ENCODE measurements at regions not wholly inside any gene's neighbourhood (a gene's known extent, or its start where the extent isn't known, plus 50 kb on each side); places are given as distances from the start of the nearest gene placed in this dataset.
"Not testable (repeated sequence)": the region's sequence is repeated elsewhere in the genome, so short reads cannot be mapped to it uniquely, and the experiment has no call there.

GRCh38 chr1:196043268-196043667 is 565.0 kb downstream of the KCNT2 start:
- DNase-seq (ENCODE audit: low read depth): no peak
- no peak for TF ChIP-seq CTCF (conservative IDR thresholded peaks at IDR 0.05; ENCODE audit: low read length)
- H3K4me3 ChIP-seq (ENCODE audit: low read length): no peak overlapping the region

GRCh38 chr1:196034080-196034706 is 574.0 kb downstream of the KCNT2 start:
- no peak for TF ChIP-seq CTCF (conservative IDR thresholded peaks at IDR 0.05; ENCODE audit: low read length)
- H3K4me3 ChIP-seq (ENCODE audit: low read length): no peak overlapping the region
- DNase-seq (ENCODE audit: low read depth): peak; percentile 0

GRCh38 chr1:196031387-196031786 is 576.9 kb downstream of the KCNT2 start:
- H3K4me3 ChIP-seq (ENCODE audit: low read length); DNase-seq (ENCODE audit: low read depth): not testable (repeated sequence)

GRCh38 chr1:196030455-196030854 is 577.8 kb downstream of the KCNT2 start:
- no peak for TF ChIP-seq CTCF (conservative IDR thresholded peaks at IDR 0.05; ENCODE audit: low read length)
- no peak for DNase-seq (ENCODE audit: low read depth)
- H3K4me3 ChIP-seq (ENCODE audit: low read length): no peak overlapping the region

GRCh38 chr1:196029410-196029809 is 578.8 kb downstream of the KCNT2 start:
- H3K4me3 ChIP-seq (ENCODE audit: low read length): no peak overlapping the region
- TF ChIP-seq CTCF (conservative IDR thresholded peaks at IDR 0.05; ENCODE audit: low read length): no peak
- no peak for DNase-seq (ENCODE audit: low read depth)

GRCh38 chr1:196027127-196027526 is 581.1 kb downstream of the KCNT2 start:
- TF ChIP-seq CTCF (conservative IDR thresholded peaks at IDR 0.05; ENCODE audit: low read length): no peak

GRCh38 chr1:196021174-196021573 is 587.1 kb downstream of the KCNT2 start:
- DNase-seq (ENCODE audit: low read depth); H3K4me3 ChIP-seq (ENCODE audit: low read length): not testable (repeated sequence)

More at GRCh38 chr1:196027127-196027526, 581.1 kb downstream of the KCNT2 start:
- no peak for DNase-seq (ENCODE audit: low read depth)
- no peak overlapping the region for H3K4me3 ChIP-seq (ENCODE audit: low read length)

GRCh38 chr1:196009362-196009761 is 598.9 kb downstream of the KCNT2 start:
- no peak for TF ChIP-seq CTCF (conservative IDR thresholded peaks at IDR 0.05; ENCODE audit: low read length)
- no peak for DNase-seq (ENCODE audit: low read depth)
- no peak overlapping the region for H3K4me3 ChIP-seq (ENCODE audit: low read length)
